Liver (tissue), 8 donors: ENCODE measurements at regions not wholly inside any gene's neighbourhood (a gene's known extent, or its start where the extent isn't known, plus 50 kb on each side); places are given as distances from the start of the nearest gene placed in this dataset.

Experiments
- DNase-seq: peaks from one replicate; pipeline ENCODE4 v3.0.0-alpha.2; 2017; ENCODE audit warnings: low spot score
- H3K27ac ChIP-seq, 2 donors: one replicate each; pipeline ENCODE4 v1.7.0; 2013; ENCODE audit warnings: inconsistent platforms in 2 of 2, low read length in 2 of 2, control low read depth in 1 of 2, low read depth in 1 of 2, mild to moderate bottlenecking in 1 of 2
- H3K27me3 ChIP-seq, 4 donors: one replicate each; pipeline versions ENCODE4 v1.6.1 to v1.7.0; 2013; ENCODE audit warnings: low read length in 3 of 4, inconsistent platforms in 1 of 4, mild to moderate bottlenecking in 1 of 4, moderate library complexity in 1 of 4; ENCODE audit not compliant: control insufficient read depth in 4 of 4, insufficient read depth in 4 of 4
- H3K36me3 ChIP-seq, 4 donors: one replicate each; pipeline versions ENCODE4 v1.6.1 to v1.7.0; 2013; ENCODE audit warnings: low read length in 3 of 4, mild to moderate bottlenecking in 3 of 4, low read depth in 1 of 4, moderate library complexity in 1 of 4; ENCODE audit not compliant: control insufficient read depth in 4 of 4, insufficient read depth in 3 of 4
- H3K4me1 ChIP-seq, 4 donors: one replicate each; pipeline versions ENCODE4 v1.6.1 to v1.7.0; 2013; ENCODE audit warnings: low read length in 3 of 4, mild to moderate bottlenecking in 3 of 4, moderate library complexity in 1 of 4; ENCODE audit not compliant: control insufficient read depth in 4 of 4, insufficient read depth in 4 of 4
- H3K4me3 ChIP-seq, 3 donors: one replicate each; pipeline versions ENCODE4 v1.6.1 to v1.7.0; 2013; ENCODE audit warnings: low read length in 3 of 3, control low read depth in 1 of 3, low read depth in 1 of 3, mild to moderate bottlenecking in 1 of 3
- H3K9ac ChIP-seq, 2 donors: one replicate each; pipeline ENCODE4 v1.7.0; 2013; ENCODE audit warnings: low read length in 2 of 2, mild to moderate bottlenecking in 2 of 2, moderate library complexity in 2 of 2, control low read depth in 1 of 2, low read depth in 1 of 2
- H3K9me3 ChIP-seq, 4 donors: one replicate each; pipeline versions ENCODE4 v1.6.1 to v1.7.0; 2013; ENCODE audit warnings: low read length in 3 of 4; ENCODE audit not compliant: control insufficient read depth in 4 of 4
- ATF3 ChIP-seq: IDR thresholded peaks from 2 replicates; pipeline ENCODE4 v1.6.1; 2016; ENCODE audit warnings: antibody characterized with exemption
- CTCF ChIP-seq: fragments of 150-350 bp; IDR thresholded peaks from 2 replicates; pipeline ENCODE4 v1.5.1; 2017; ENCODE audit warnings: improper control_type of control experiment, low read depth, low read length; ENCODE audit not compliant: missing input control
- EGR1 ChIP-seq, 2 donors: IDR thresholded peaks; 2 replicates each; pipeline ENCODE4 v1.6.1; 2016 to 2018; ENCODE audit warnings: antibody characterized with exemption in 2 of 2, low read depth in 2 of 2
- FOXA1 ChIP-seq: IDR thresholded peaks from 2 replicates; pipeline ENCODE4 v1.6.1; 2016; ENCODE audit warnings: antibody characterized with exemption
- FOXA2 ChIP-seq: IDR thresholded peaks from 2 replicates; pipeline ENCODE4 v1.6.1; 2016; ENCODE audit warnings: antibody characterized with exemption
- GABPA ChIP-seq, 2 donors: IDR thresholded peaks in 1 of 2; conservative IDR thresholded peaks in 1 of 2; 2 replicates each; pipeline ENCODE4 v1.6.1; 2016; ENCODE audit warnings: antibody characterized with exemption in 2 of 2, mild to moderate bottlenecking in 1 of 2, moderate library complexity in 1 of 2
- HNF4A ChIP-seq, 2 donors: conservative IDR thresholded peaks; 2 replicates each; pipeline ENCODE4 v1.6.1; 2016; ENCODE audit warnings: antibody characterized with exemption in 2 of 2, mild to moderate bottlenecking in 2 of 2
- HNF4G ChIP-seq: IDR thresholded peaks from 2 replicates; pipeline ENCODE4 v1.6.1; 2016; ENCODE audit warnings: antibody characterized with exemption
- JUND ChIP-seq, 2 donors: IDR thresholded peaks; 2 replicates each; pipeline ENCODE4 v1.6.1; 2016; ENCODE audit warnings: antibody characterized with exemption in 2 of 2
- MAX ChIP-seq: IDR thresholded peaks from 2 replicates; pipeline ENCODE4 v1.6.1; 2016; ENCODE audit warnings: antibody characterized with exemption
- NR2F2 ChIP-seq: IDR thresholded peaks from 2 replicates; pipeline ENCODE4 v1.6.1; 2016; ENCODE audit warnings: antibody characterized with exemption
- RAD21 ChIP-seq, 2 donors: IDR thresholded peaks; 2 replicates each; pipeline ENCODE4 v1.6.1; 2016; ENCODE audit warnings: antibody characterized with exemption in 2 of 2, mild to moderate bottlenecking in 2 of 2
- REST ChIP-seq: IDR thresholded peaks from 2 replicates; pipeline ENCODE4 v1.6.1; 2016; ENCODE audit warnings: antibody characterized with exemption, mild to moderate bottlenecking
- RXRA ChIP-seq, 2 donors: IDR thresholded peaks; 2 replicates each; pipeline ENCODE4 v1.6.1; 2017 to 2018; ENCODE audit warnings: antibody characterized with exemption in 2 of 2, mild to moderate bottlenecking in 1 of 2
- SP1 ChIP-seq: IDR thresholded peaks from 2 replicates; pipeline ENCODE4 v1.6.1; 2018; ENCODE audit warnings: antibody characterized with exemption, mild to moderate bottlenecking
- TAF1 ChIP-seq: conservative IDR thresholded peaks from 2 replicates; pipeline ENCODE4 v1.6.1; 2016; ENCODE audit warnings: antibody characterized with exemption, mild to moderate bottlenecking
- YY1 ChIP-seq: IDR thresholded peaks from 2 replicates; pipeline ENCODE4 v1.6.1; 2016; ENCODE audit warnings: antibody characterized with exemption, mild to moderate bottlenecking
- WGBS: extraction: QIAGEN DNeasy Blood & Tissue Kit; methylation state at CpG from one replicate; pipeline ENCODE4 v1.1.7; 2013; 5-methylcytosine and 5-hydroxymethylcytosine counted together
- TF ChIP-seq, protein P1 (sequence below): IDR thresholded peaks from 2 replicates; pipeline ENCODE4 v1.6.1; 2016; ENCODE audit warnings: antibody characterized with exemption
- donor health status: healthy.
- donor health status: healthy.
- donor health status: healthy.
- donor health status: healthy.
- donor health status: healthy.

GRCh38 chr16:85517154-85517553 lies 96.0 kb upstream of the GSE1 start:
- H3K27me3 ChIP-seq = no peaks in the 10 kb centered on the region
- 96% methylated on average over 7 of the region's 7 CpGs for WGBS
- peaks cover 8 to 44% (median 26%) of the 10 kb centered on the region in 4 donors for H3K4me1 ChIP-seq
- H3K27ac ChIP-seq = no peak overlapping the region
- H3K9ac ChIP-seq = no peak overlapping the region
- no peaks in the 10 kb centered on the region for H3K9me3 ChIP-seq
- H3K36me3 ChIP-seq = no peaks in the 10 kb centered on the region
- TF ChIP-seq FOXA1 (no peak), HNF4A (conservative IDR thresholded peaks at IDR 0.05) (no peak), GABPA (IDR thresholded peaks at IDR 0.05 in 1 of 2, conservative IDR thresholded peaks at IDR 0.05 in 1 of 2) (no peak), ATF3 (no peak), NR2F2 (no peak), MAX (no peak), RXRA (IDR thresholded peaks at IDR 0.05) (no peak), HNF4G (no peak), EGR1 (IDR thresholded peaks at IDR 0.05; ENCODE audit: low read depth in 2 of 2) (no peak), RAD21 (IDR thresholded peaks at IDR 0.05) (no peak), REST (no peak), FOXA2 (no peak), JUND (IDR thresholded peaks at IDR 0.05) (no peak), YY1 (no peak)
- TF ChIP-seq, protein P1, sequence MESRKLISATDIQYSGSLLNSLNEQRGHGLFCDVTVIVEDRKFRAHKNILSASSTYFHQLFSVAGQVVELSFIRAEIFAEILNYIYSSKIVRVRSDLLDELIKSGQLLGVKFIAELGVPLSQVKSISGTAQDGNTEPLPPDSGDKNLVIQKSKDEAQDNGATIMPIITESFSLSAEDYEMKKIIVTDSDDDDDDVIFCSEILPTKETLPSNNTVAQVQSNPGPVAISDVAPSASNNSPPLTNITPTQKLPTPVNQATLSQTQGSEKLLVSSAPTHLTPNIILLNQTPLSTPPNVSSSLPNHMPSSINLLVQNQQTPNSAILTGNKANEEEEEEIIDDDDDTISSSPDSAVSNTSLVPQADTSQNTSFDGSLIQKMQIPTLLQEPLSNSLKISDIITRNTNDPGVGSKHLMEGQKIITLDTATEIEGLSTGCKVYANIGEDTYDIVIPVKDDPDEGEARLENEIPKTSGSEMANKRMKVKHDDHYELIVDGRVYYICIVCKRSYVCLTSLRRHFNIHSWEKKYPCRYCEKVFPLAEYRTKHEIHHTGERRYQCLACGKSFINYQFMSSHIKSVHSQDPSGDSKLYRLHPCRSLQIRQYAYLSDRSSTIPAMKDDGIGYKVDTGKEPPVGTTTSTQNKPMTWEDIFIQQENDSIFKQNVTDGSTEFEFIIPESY = no peak
- H3K4me3 ChIP-seq = no peak overlapping the region
- no peak for DNase-seq

DNA sequence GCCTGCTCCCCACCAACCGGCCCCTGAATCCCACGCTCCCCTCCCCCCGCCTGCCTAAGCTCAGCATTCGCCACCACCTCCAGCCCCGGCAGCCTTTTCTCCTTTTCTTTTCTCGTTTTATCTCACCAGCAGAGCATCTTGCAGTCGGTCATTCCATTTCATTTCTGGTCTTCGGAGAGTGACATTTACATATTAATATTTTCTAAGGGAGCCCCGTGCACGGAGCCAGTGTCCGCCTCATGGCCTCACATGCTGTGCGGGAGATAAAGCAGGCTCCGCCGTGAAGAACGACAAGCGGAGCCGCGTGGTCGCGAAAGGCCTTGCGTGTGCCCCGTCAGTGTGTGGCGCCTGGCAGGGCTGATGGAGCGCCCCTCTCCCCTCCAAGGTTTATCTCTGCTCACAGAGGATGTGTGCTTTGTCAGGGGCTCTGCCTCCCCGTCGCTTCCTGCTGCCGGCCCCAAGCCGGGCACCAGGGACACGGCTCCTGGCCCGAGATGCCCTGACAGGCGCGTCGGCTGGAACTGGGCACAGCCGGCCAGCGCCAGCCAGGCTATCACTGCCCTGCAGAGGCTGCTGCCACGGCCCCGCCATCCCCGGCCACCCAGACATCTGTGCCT lies 95.5 kb upstream of the GSE1 start:
- peak overlapping the region in 1 of 2 donors; percentile 29 for H3K27ac ChIP-seq
- no peaks in the 10 kb centered on the region for H3K9me3 ChIP-seq
- no peaks in the 10 kb centered on the region for H3K36me3 ChIP-seq
- WGBS = 85% methylated on average over 38 of the region's 38 CpGs
- H3K9ac ChIP-seq = no peak overlapping the region
- no peak for DNase-seq
- no peaks in the 10 kb centered on the region for H3K27me3 ChIP-seq
- TF ChIP-seq FOXA1 = no peak
- TF ChIP-seq RAD21 (IDR thresholded peaks at IDR 0.05) = no peak
- no peak for TF ChIP-seq YY1
- no peak for TF ChIP-seq CTCF
- no peak for TF ChIP-seq JUND (IDR thresholded peaks at IDR 0.05)
- TF ChIP-seq NR2F2 = no peak
- TF ChIP-seq TAF1 = no peak
- no peak for TF ChIP-seq GABPA (IDR thresholded peaks at IDR 0.05 in 1 of 2, conservative IDR thresholded peaks at IDR 0.05 in 1 of 2)
- TF ChIP-seq SP1 = no peak
- no peak for TF ChIP-seq RXRA (IDR thresholded peaks at IDR 0.05)
- no peak for TF ChIP-seq HNF4G
- TF ChIP-seq HNF4A (conservative IDR thresholded peaks at IDR 0.05) = no peak
- no peak for TF ChIP-seq REST
- no peak for TF ChIP-seq FOXA2
- TF ChIP-seq MAX = no peak
- no peak for TF ChIP-seq EGR1 (IDR thresholded peaks at IDR 0.05; ENCODE audit: low read depth in 2 of 2)
- no peak for TF ChIP-seq ATF3
- peaks cover 8 to 48% (median 26%) of the 10 kb centered on the region in 4 donors for H3K4me1 ChIP-seq
- H3K4me3 ChIP-seq = no peak overlapping the region
